ENCODE measurements at regions not wholly inside any gene's neighbourhood (a gene's known extent, or its start where the extent isn't known, plus 50 kb on each side); places are given as distances from the start of the nearest gene placed in this dataset.

DNA sequence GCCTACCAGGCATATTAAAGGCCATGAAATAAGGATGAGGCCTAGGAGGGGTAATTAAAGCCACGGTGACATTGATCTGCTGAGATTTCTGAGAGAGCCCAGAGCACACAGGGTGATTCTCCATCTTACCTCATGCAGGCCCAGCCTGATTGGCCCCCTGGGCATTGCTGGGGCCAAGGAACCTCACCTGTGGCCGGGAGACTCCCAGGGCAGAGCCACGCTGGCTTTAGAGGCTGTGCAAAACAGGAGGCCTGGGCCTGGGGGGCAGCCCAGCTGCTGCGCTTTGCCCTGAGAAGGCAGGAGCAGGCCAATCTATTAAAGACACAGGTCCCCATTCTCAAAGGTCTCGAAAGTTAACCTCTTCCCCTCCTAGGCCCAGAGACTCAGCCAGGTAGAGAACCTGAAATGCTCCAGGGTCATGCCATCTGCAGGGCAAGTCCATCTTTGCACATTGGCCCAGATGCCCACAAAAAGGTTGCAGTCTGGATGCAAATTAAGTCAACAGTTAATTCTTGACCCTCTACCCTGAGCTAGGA lies 1099.7 kb downstream of the BCL11B start:
- TF ChIP-seq, protein P1, sequence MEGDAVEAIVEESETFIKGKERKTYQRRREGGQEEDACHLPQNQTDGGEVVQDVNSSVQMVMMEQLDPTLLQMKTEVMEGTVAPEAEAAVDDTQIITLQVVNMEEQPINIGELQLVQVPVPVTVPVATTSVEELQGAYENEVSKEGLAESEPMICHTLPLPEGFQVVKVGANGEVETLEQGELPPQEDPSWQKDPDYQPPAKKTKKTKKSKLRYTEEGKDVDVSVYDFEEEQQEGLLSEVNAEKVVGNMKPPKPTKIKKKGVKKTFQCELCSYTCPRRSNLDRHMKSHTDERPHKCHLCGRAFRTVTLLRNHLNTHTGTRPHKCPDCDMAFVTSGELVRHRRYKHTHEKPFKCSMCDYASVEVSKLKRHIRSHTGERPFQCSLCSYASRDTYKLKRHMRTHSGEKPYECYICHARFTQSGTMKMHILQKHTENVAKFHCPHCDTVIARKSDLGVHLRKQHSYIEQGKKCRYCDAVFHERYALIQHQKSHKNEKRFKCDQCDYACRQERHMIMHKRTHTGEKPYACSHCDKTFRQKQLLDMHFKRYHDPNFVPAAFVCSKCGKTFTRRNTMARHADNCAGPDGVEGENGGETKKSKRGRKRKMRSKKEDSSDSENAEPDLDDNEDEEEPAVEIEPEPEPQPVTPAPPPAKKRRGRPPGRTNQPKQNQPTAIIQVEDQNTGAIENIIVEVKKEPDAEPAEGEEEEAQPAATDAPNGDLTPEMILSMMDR (IDR thresholded peaks at IDR 0.05; ENCODE audit: low read depth, low read length, missing control alignments) = no peak
- no peak overlapping the region for H3K4me3 ChIP-seq (ENCODE audit: low read depth, low read length)
- no peak for DNase-seq (ENCODE audit: low read depth)
- in situ Hi-C loops (cut with HindIII; ENCODE audit: low sequenced_read_pairs) = no loop called here

DNA sequence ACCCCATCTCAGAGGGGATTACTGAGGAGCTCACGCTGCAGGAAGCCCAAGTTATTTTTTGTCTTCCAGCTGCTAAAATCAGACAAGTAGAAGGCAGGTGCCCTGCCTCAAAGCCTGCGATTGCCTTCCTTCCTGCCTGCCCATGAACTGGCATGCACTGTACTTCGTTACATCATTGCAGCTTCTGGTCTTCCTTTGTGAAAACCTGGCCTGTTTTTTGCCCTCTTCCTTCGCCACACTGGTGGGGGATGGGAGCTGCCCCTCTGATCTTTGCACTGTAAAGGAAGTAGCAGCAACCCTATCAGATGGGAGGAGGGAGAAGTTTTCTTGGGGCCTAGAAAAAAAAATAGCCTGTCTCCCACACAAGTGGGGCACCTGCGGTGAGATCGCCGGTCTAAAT lies 1098.7 kb downstream of the BCL11B start:
- TF ChIP-seq, protein P1 (IDR thresholded peaks at IDR 0.05; ENCODE audit: low read depth, low read length, missing control alignments) = no peak
- no peak overlapping the region for H3K4me3 ChIP-seq (ENCODE audit: low read depth, low read length)
- in situ Hi-C loops (cut with HindIII; ENCODE audit: low sequenced_read_pairs) = no loop called here
- DNase-seq (ENCODE audit: low read depth) = no peak

DNA sequence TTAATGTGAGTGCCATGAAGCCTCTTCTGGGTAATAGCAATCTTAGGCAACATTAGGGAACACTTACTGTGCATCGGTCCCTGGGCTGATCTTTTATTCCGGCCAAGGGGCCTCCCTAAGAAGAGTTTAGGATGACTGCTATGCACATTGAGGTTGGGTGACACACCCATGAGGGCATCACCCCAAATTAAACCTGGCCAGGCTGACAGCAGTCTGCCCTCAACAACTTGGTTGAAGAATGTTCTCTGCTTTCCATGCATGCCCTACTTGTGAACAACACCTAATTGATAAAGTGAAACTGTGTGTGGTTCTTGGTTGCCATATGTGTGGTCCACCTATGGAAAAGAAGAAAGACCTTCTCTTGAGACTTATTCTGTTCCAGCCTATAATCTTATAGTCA lies 1098.0 kb downstream of the BCL11B start:
- in situ Hi-C loops (cut with HindIII; ENCODE audit: low sequenced_read_pairs) = no loop called here

DNA sequence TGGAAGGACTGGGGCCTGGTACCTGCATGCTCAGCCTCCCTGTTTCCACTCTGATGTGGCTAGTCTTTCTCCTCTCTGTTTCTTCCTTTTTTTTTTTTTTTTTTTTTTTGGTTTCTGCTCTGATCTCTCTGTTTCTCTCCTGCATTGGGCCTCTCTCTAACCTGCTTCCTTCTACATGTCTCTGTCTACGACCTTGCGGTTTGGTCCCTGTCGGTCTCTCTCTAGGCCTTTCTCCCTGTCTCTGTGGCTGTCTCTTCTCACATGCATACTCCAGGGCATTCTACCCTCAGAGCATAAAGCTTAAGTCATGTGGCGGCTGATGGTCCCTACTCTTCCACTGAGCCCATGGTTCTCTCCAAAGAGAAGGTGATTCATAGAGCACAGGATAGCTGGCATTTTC lies 1096.6 kb downstream of the BCL11B start:
- in situ Hi-C loops (cut with HindIII; ENCODE audit: low sequenced_read_pairs) = no loop called here
- TF ChIP-seq, protein P1 (IDR thresholded peaks at IDR 0.05; ENCODE audit: low read depth, low read length, missing control alignments) = no peak
- H3K4me3 ChIP-seq (ENCODE audit: low read depth, low read length) = no peak overlapping the region
- no peak for DNase-seq (ENCODE audit: low read depth)

More for the DNA sequence above, 1098.0 kb downstream of the BCL11B start:
- no peak overlapping the region for H3K4me3 ChIP-seq (ENCODE audit: low read depth, low read length)
- TF ChIP-seq, protein P1 (IDR thresholded peaks at IDR 0.05; ENCODE audit: low read depth, low read length, missing control alignments) = no peak
- no peak for DNase-seq (ENCODE audit: low read depth)

DNA sequence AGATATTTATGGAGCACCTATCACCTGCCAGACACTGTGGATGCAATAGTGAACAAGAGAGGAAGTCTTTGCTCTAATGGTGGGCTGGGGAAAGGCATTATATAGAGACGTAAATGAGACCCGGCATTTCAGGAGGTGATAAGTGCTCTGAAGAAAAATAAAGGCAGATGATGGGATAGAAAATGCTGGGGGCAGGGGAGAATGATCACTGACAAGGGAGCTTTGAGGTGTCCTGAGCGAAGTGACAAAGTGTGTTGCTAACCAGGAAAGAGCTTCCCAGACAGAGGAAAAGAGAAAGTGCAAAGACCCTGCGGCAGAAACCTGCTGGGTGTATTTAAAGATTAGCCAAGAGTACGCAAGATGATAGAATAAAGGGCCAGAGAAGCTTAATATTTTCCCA lies 1096.1 kb downstream of the BCL11B start:
- TF ChIP-seq, protein P1 (IDR thresholded peaks at IDR 0.05; ENCODE audit: low read depth, low read length, missing control alignments) = no peak
- in situ Hi-C loops (cut with HindIII; ENCODE audit: low sequenced_read_pairs) = no loop called here
- no peak for DNase-seq (ENCODE audit: low read depth)
- no peak overlapping the region for H3K4me3 ChIP-seq (ENCODE audit: low read depth, low read length)

DNA sequence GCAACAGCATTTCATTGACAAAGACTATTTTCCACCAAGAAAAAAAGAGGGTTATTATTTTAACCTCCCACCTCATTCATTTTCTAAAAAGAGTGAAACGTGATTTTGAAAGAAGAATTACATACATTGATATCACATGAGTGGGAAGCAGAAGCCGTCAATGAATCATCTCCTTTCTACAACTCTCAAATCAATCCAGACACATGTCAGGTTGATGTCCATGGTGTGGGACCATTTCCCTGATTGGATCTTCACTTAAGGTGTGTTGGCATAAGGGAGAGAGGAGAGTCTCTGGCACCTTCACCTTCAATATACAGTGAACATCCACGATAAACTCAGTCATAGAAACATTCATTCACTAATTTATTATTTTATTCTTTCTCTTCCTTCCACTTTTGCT lies 1095.1 kb downstream of the BCL11B start:
- H3K4me3 ChIP-seq (ENCODE audit: low read depth, low read length) = no peak overlapping the region
- TF ChIP-seq, protein P1 (IDR thresholded peaks at IDR 0.05; ENCODE audit: low read depth, low read length, missing control alignments) = no peak
- DNase-seq (ENCODE audit: low read depth) = no peak
- in situ Hi-C loops (cut with HindIII; ENCODE audit: low sequenced_read_pairs) = no loop called here

DNA sequence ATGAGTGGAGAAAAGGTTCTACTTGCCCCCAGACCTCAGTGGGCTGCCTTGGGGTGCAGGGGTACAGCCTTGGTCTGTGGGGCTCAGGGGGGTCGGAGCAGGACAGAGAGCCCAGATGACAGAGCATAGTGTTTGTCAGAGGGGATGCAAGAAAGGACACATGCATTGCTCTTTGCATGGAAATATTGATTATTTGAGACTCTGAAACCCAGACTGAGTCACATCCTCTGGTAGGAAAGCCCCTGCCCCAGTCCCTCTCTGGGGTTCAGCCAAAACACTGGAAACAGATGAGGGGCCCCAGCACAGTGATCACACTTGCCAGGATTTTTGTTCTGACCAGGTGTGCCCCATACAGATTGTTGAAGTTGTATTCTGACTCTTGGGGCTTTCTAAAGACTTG lies 1094.4 kb downstream of the BCL11B start:
- DNase-seq (ENCODE audit: low read depth) = no peak
- no peak overlapping the region for H3K4me3 ChIP-seq (ENCODE audit: low read depth, low read length)
- in situ Hi-C loops (cut with HindIII; ENCODE audit: low sequenced_read_pairs) = no loop called here
- TF ChIP-seq, protein P1 (IDR thresholded peaks at IDR 0.05; ENCODE audit: low read depth, low read length, missing control alignments) = no peak
